ENCODE measurements at regions not wholly inside any gene's neighbourhood (a gene's known extent, or its start where the extent isn't known, plus 50 kb on each side); places are given as distances from the start of the nearest gene placed in this dataset.
"Not testable (repeated sequence)": the region's sequence is repeated elsewhere in the genome, so short reads cannot be mapped to it uniquely, and the experiment has no call there.

DNA sequence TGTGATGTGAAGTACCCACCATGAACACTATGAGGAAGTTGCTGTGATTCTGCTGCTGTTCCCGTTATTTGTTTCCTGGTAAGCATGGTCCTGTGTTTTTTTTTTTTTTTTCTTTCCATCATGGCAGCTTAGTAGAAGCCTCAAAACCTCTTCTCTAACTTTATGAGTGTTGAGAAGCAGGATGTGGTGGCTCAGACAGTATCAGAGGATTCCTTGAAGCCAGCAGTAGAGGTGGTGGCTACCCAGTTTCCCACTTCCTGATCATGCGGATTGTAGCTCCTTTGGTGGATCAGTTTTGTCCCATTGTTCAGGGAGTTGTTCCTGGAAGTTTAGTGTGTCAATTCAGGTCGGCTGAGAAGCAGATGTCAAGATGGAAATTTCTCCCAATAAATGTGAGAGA is 175.8 kb downstream of the ATP23 start:
- Histone ChIP-seq H3K36me3 (ENCODE audit: control insufficient read depth in 2 of 2, extremely low read depth in 1 of 2, insufficient read depth in 1 of 2, low read length in 1 of 2) (no peaks in the 10 kb centered on the region), H3K27me3 (replicated peaks in 1 of 2; ENCODE audit: control insufficient read depth in 2 of 2, extremely low read depth in 1 of 2, insufficient read depth in 2 of 2, low read length in 1 of 2) (peaks cover 0 to 4% of the 10 kb centered on the region in 2 experiments), H3K4me3 (ENCODE audit: control insufficient read depth in 1 of 2, extremely low read depth in 1 of 2, low read length in 1 of 2) (no peak overlapping the region), H3K4me1 (ENCODE audit: control insufficient read depth in 1 of 2, extremely low read depth in 1 of 2, insufficient read depth in 2 of 2, low read length in 2 of 2) (no peaks in the 10 kb centered on the region), H3K27ac (ENCODE audit: low read length) (no peak overlapping the region), H3K9me3 (no peaks in the 10 kb centered on the region)
- ChIA-PET CTCF (no interaction called here), POLR2A (no interaction called here)
- no peaks in the 10 kb centered on the region for H3K4me1 Mint-ChIP-seq
- no peak for DNase-seq
- H3K27me3 Mint-ChIP-seq, result peaks cover 14 to 16% of the 10 kb centered on the region in 2 donors
- no peak overlapping the region for H3K4me3 Mint-ChIP-seq
- H3K27ac Mint-ChIP-seq, result no peak overlapping the region
- no peaks in the 10 kb centered on the region for H3K36me3 Mint-ChIP-seq
- H3K9me3 Mint-ChIP-seq, result no peaks in the 10 kb centered on the region
- no peak for ATAC-seq (replicated peaks in 1 of 4)
- WGBS (ENCODE audit: insufficient coverage), result 33% methylated on average over 1 of the region's 3 CpGs

DNA sequence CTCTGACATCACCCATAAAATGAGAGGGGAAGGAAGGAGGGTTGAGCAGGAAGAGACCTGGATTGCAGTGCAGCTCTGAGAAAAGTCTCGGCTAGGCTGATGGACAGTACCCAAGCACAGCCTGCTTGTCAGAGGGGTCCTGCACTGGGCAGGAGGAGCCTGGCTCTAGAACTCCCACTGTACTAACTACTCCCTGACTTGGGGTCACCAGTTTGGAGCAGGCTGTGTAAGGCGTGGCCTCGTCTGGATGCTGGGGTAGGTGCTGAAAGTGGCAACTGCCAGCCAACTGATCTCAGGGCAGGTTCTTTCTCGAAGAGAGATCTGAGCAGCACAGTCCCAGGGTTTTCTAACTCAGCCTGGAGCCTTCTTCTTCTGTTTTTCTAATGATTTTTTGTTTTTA is 176.3 kb downstream of the ATP23 start:
- H3K27me3 Mint-ChIP-seq, result peaks cover 15 to 16% of the 10 kb centered on the region in 2 donors
- no peaks in the 10 kb centered on the region for H3K36me3 ChIP-seq (ENCODE audit: control insufficient read depth in 2 of 2, extremely low read depth in 1 of 2, insufficient read depth in 1 of 2, low read length in 1 of 2)
- H3K4me3 ChIP-seq (ENCODE audit: control insufficient read depth in 1 of 2, extremely low read depth in 1 of 2, low read length in 1 of 2), result no peak overlapping the region
- H3K4me1 Mint-ChIP-seq, result no peaks in the 10 kb centered on the region
- H3K9me3 ChIP-seq, result no peaks in the 10 kb centered on the region
- POLR2A ChIA-PET, result no interaction called here
- DNase-seq (no peak), ATAC-seq (replicated peaks in 1 of 4) (no peak)
- 60% methylated on average over 1 of the region's 4 CpGs for WGBS (ENCODE audit: insufficient coverage)
- H3K36me3 Mint-ChIP-seq, result no peaks in the 10 kb centered on the region
- H3K27ac Mint-ChIP-seq, result no peak overlapping the region
- H3K4me3 Mint-ChIP-seq, result no peak overlapping the region
- CTCF ChIA-PET, result no interaction called here
- H3K4me1 ChIP-seq (ENCODE audit: control insufficient read depth in 1 of 2, extremely low read depth in 1 of 2, insufficient read depth in 2 of 2, low read length in 2 of 2), result no peaks in the 10 kb centered on the region
- H3K27me3 ChIP-seq (replicated peaks in 1 of 2; ENCODE audit: control insufficient read depth in 2 of 2, extremely low read depth in 1 of 2, insufficient read depth in 2 of 2, low read length in 1 of 2), result peaks cover 0 to 4% of the 10 kb centered on the region in 2 experiments
- H3K27ac ChIP-seq (ENCODE audit: low read length), result no peak overlapping the region
- no peaks in the 10 kb centered on the region for H3K9me3 Mint-ChIP-seq

DNA sequence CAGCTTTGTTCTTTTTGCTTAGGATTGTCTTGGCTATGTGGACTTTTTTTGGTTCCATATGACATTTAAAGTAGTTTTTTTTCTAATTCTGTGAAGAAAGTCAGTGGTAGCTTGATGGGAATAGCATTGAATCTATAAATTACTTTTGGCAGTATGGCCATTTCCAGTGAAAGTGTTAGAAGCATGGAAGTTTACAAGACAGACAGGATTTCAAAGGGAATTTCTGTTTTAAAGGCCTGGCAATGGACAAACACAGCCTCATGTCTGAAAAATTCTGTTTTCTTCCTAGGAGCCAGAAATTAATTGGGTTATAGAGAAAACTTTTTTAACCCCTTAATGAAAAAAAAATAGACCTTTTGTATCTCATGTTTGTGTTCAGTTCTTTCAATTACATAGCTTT is 184.4 kb downstream of the ATP23 start:
- POLR2A ChIA-PET; H3K4me3 ChIP-seq (ENCODE audit: control insufficient read depth in 1 of 2, extremely low read depth in 1 of 2, low read length in 1 of 2); H3K9me3 Mint-ChIP-seq; CTCF ChIA-PET; H3K27ac Mint-ChIP-seq; H3K36me3 Mint-ChIP-seq; H3K27me3 ChIP-seq (replicated peaks in 1 of 2; ENCODE audit: control insufficient read depth in 2 of 2, extremely low read depth in 1 of 2, insufficient read depth in 2 of 2, low read length in 1 of 2); ATAC-seq (replicated peaks in 1 of 4); H3K36me3 ChIP-seq (ENCODE audit: control insufficient read depth in 2 of 2, extremely low read depth in 1 of 2, insufficient read depth in 1 of 2, low read length in 1 of 2); H3K9me3 ChIP-seq; H3K27me3 Mint-ChIP-seq; H3K4me1 Mint-ChIP-seq; H3K27ac ChIP-seq (ENCODE audit: low read length); H3K4me3 Mint-ChIP-seq; DNase-seq; H3K4me1 ChIP-seq (ENCODE audit: control insufficient read depth in 1 of 2, extremely low read depth in 1 of 2, insufficient read depth in 2 of 2, low read length in 2 of 2): not testable (repeated sequence)

DNA sequence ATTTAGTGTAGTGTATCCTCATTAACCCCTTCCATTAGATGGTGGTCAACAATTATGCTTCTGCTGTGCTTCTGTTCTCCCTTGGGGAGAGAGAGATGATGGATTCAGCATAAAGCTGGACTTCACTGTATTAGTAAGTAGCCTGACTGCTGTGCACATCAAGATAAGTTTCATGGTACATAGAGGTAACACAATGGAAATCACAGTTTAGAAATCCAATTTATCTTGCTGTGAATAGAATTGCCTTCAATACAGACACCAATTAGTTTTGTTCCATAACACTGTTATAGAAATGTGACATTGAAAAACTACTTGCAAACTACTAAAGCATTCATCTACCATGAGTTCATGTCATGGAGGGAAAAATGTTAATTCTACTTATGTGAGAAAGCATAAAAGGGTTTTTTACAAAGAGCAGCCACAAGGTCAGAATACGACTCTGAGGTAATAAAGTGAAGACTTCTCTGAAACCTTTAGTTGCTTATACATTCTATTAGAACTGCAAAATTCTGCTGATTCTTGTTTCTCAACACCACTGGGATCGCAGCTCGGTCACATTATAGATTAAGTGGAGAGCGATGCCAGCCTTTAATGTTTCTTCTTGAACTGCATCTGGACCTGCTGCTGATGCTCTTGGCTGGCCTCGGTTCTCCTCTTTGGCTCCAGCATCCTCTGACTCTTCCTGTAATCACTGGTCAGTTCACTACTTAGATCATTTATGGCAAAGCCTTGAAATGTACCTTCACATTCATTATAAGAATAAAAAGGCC is 190.8 kb downstream of the ATP23 start:
- DNase-seq, result no peak
- Mint-ChIP-seq H3K4me3 (no peak overlapping the region), H3K27ac (no peak overlapping the region), H3K36me3 (no peaks in the 10 kb centered on the region), H3K9me3 (peaks cover 0 to 2% (median 0%) of the 10 kb centered on the region in 3 donors), H3K4me1 (no peaks in the 10 kb centered on the region), H3K27me3 (peaks cover 7 to 12% of the 10 kb centered on the region in 2 donors)
- Histone ChIP-seq H3K9me3 (no peaks in the 10 kb centered on the region), H3K27ac (ENCODE audit: low read length) (no peak overlapping the region), H3K36me3 (ENCODE audit: control insufficient read depth in 2 of 2, extremely low read depth in 1 of 2, insufficient read depth in 1 of 2, low read length in 1 of 2) (no peaks in the 10 kb centered on the region), H3K4me3 (ENCODE audit: control insufficient read depth in 1 of 2, extremely low read depth in 1 of 2, low read length in 1 of 2) (no peak overlapping the region), H3K27me3 (replicated peaks in 1 of 2; ENCODE audit: control insufficient read depth in 2 of 2, extremely low read depth in 1 of 2, insufficient read depth in 2 of 2, low read length in 1 of 2) (no peaks in the 10 kb centered on the region), H3K4me1 (ENCODE audit: control insufficient read depth in 1 of 2, extremely low read depth in 1 of 2, insufficient read depth in 2 of 2, low read length in 2 of 2) (no peaks in the 10 kb centered on the region)
- ChIA-PET POLR2A (no interaction called here), CTCF (no interaction called here)
- WGBS (ENCODE audit: insufficient coverage), result 97% methylated on average over 3 of the region's 5 CpGs
- ATAC-seq (replicated peaks in 1 of 4), result no peak

DNA sequence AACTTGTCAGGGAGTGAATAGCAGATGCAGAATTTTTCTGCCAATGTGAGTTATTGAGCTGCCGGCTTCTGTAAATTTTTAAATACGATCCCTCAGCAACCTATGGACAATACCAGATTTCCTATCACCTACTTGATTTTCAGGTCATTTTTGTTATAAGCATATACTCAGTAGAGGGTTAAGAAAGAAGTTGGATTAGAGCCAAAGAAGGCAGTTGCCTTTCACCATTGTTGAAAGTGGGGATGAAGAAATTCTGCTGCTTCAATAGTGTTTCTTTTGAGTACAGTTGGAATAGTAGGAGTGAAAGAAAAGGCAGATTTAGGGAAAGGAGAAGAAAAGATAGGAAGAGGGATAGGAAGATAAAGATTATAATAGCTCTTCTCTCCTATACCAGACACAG is 197.1 kb downstream of the ATP23 start:
- no peak overlapping the region for H3K27ac ChIP-seq (ENCODE audit: low read length)
- H3K9me3 ChIP-seq, result no peaks in the 10 kb centered on the region
- Mint-ChIP-seq H3K4me1 (no peaks in the 10 kb centered on the region), H3K27ac (no peak overlapping the region), H3K9me3 (no peaks in the 10 kb centered on the region), H3K36me3 (no peaks in the 10 kb centered on the region), H3K27me3 (peaks cover 15 to 17% of the 10 kb centered on the region in 2 donors), H3K4me3 (no peak overlapping the region)
- H3K36me3 ChIP-seq (ENCODE audit: control insufficient read depth in 2 of 2, extremely low read depth in 1 of 2, insufficient read depth in 1 of 2, low read length in 1 of 2), result no peaks in the 10 kb centered on the region
- WGBS (ENCODE audit: insufficient coverage), result no CpG with 5 or more reads among the region's 2 CpGs
- no peaks in the 10 kb centered on the region for H3K27me3 ChIP-seq (replicated peaks in 1 of 2; ENCODE audit: control insufficient read depth in 2 of 2, extremely low read depth in 1 of 2, insufficient read depth in 2 of 2, low read length in 1 of 2)
- H3K4me3 ChIP-seq (ENCODE audit: control insufficient read depth in 1 of 2, extremely low read depth in 1 of 2, low read length in 1 of 2), result no peak overlapping the region
- no peaks in the 10 kb centered on the region for H3K4me1 ChIP-seq (ENCODE audit: control insufficient read depth in 1 of 2, extremely low read depth in 1 of 2, insufficient read depth in 2 of 2, low read length in 2 of 2)
- CTCF ChIA-PET, result no interaction called here
- DNase-seq (no peak), ATAC-seq (replicated peaks in 1 of 4) (no peak)
- POLR2A ChIA-PET, result no interaction called here

DNA sequence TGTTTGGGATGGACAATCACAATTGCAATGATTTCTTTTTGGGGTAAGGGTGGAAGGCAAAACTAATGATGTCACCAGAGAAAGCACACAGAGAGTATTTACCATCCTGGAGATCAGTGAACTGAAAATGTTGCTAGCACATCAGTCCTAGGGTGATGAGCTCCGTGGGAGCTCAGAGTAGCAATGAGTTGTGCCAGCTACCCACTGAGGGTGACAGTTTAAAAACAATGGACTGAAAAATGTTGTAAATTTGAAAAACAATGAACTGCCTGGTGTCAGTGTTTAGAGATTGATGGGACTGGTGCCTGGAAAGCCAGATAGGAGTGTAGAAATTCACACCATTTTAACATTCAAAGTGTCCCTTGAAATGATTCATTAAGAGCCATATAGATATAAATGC is 198.5 kb downstream of the ATP23 start:
- Histone ChIP-seq H3K27ac (ENCODE audit: low read length) (no peak overlapping the region), H3K4me1 (ENCODE audit: control insufficient read depth in 1 of 2, extremely low read depth in 1 of 2, insufficient read depth in 2 of 2, low read length in 2 of 2) (no peaks in the 10 kb centered on the region), H3K9me3 (no peaks in the 10 kb centered on the region), H3K4me3 (ENCODE audit: control insufficient read depth in 1 of 2, extremely low read depth in 1 of 2, low read length in 1 of 2) (no peak overlapping the region), H3K36me3 (ENCODE audit: control insufficient read depth in 2 of 2, extremely low read depth in 1 of 2, insufficient read depth in 1 of 2, low read length in 1 of 2) (no peaks in the 10 kb centered on the region), H3K27me3 (replicated peaks in 1 of 2; ENCODE audit: control insufficient read depth in 2 of 2, extremely low read depth in 1 of 2, insufficient read depth in 2 of 2, low read length in 1 of 2) (no peaks in the 10 kb centered on the region)
- Mint-ChIP-seq H3K9me3 (no peaks in the 10 kb centered on the region), H3K4me1 (no peaks in the 10 kb centered on the region), H3K4me3 (no peak overlapping the region), H3K27me3 (peaks cover 12 to 15% of the 10 kb centered on the region in 2 donors), H3K36me3 (no peaks in the 10 kb centered on the region), H3K27ac (no peak overlapping the region)
- DNase-seq (no peak), ATAC-seq (replicated peaks in 1 of 4) (no peak)
- POLR2A ChIA-PET, result no interaction called here
- no CpG with 5 or more reads among the region's 1 CpG for WGBS (ENCODE audit: insufficient coverage)
- CTCF ChIA-PET, result no interaction called here

DNA sequence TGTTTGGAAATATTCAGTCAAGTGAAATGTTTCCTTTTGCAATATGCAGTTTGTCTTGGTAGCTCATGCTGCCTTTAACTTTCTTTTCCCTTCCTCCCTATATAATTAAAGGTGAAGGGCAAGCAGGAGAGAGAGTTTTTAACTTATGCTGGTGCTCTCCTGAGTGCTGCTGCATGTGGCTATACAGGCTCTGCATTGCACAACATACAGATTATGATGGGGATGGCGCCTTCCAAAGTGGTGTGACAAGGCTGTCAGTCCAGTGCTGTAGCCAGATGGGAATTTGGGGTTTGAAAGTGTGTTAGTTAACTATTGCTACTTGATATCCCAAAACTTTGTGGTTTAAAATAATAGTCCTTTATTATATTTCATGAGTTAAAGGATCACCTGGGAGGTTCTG is 199.0 kb downstream of the ATP23 start:
- Mint-ChIP-seq H3K36me3 (no peaks in the 10 kb centered on the region), H3K9me3 (peaks cover 2 to 4% (median 4%) of the 10 kb centered on the region in 3 donors), H3K27ac (no peak overlapping the region), H3K4me3 (no peak overlapping the region), H3K27me3 (peaks cover 11 to 17% of the 10 kb centered on the region in 2 donors), H3K4me1 (no peaks in the 10 kb centered on the region)
- no peak overlapping the region for H3K27ac ChIP-seq (ENCODE audit: low read length)
- H3K36me3 ChIP-seq (ENCODE audit: control insufficient read depth in 2 of 2, extremely low read depth in 1 of 2, insufficient read depth in 1 of 2, low read length in 1 of 2), result no peaks in the 10 kb centered on the region
- 50% methylated on average over 1 of the region's 1 CpG for WGBS (ENCODE audit: insufficient coverage)
- no peak overlapping the region for H3K4me3 ChIP-seq (ENCODE audit: control insufficient read depth in 1 of 2, extremely low read depth in 1 of 2, low read length in 1 of 2)
- no peak for ATAC-seq (replicated peaks in 1 of 4)
- no peaks in the 10 kb centered on the region for H3K9me3 ChIP-seq
- POLR2A ChIA-PET, result no interaction called here
- CTCF ChIA-PET, result no interaction called here
- H3K27me3 ChIP-seq (replicated peaks in 1 of 2; ENCODE audit: control insufficient read depth in 2 of 2, extremely low read depth in 1 of 2, insufficient read depth in 2 of 2, low read length in 1 of 2), result no peaks in the 10 kb centered on the region
- DNase-seq, result no peak
- no peaks in the 10 kb centered on the region for H3K4me1 ChIP-seq (ENCODE audit: control insufficient read depth in 1 of 2, extremely low read depth in 1 of 2, insufficient read depth in 2 of 2, low read length in 2 of 2)
